CD4-positive, alpha-beta T cell (primary cell): ENCODE measurements at regions not wholly inside any gene's neighbourhood (a gene's known extent, or its start where the extent isn't known, plus 50 kb on each side); places are given as distances from the start of the nearest gene placed in this dataset.

Experiments used
- ATAC-seq: fragments of 200-7000 bp; cut with Tn5 transposase; one replicate; pipeline ENCODE4 v1.10.0; 2022; ENCODE audit warnings: mild to moderate bottlenecking; ENCODE audit not compliant: poor library complexity
- CTCF ChIA-PET: fragments of 350-600 bp; sonication (Branson Sonifier 250); formaldehyde crosslinking; loops from one replicate; lab custom pipeline; 2021; ENCODE audit warnings: antibody characterized with exemption, inconsistent platforms; lab: Charles Lee
- POLR2A ChIA-PET: fragments of 350-600 bp; sonication (Branson Sonifier 250); formaldehyde crosslinking; loops from one replicate; lab custom pipeline; 2021; ENCODE audit warnings: antibody characterized with exemption, inconsistent platforms; lab: Charles Lee
- DNase-seq, 14 experiments: peaks; one replicate each; pipeline ENCODE4 v3.0.0-alpha.2; 2013 to 2020; ENCODE audit warnings: mixed read lengths in 2 of 14
- H3K27ac ChIP-seq, 2 donors: one replicate each; pipeline versions ENCODE4 v1.5.1 to v1.7.0; 2013; ENCODE audit warnings: low read length in 2 of 2, low read depth in 1 of 2, mild to moderate bottlenecking in 1 of 2
- H3K27me3 ChIP-seq, 2 experiments: 1 replicate in 1 of 2; 2 replicates in 1 of 2; pipeline versions ENCODE4 v1.6.1 to v1.7.0; 2013; ENCODE audit warnings: low read length in 2 of 2, control low read depth in 1 of 2, mild to moderate bottlenecking in 1 of 2, moderate library complexity in 1 of 2; ENCODE audit not compliant: insufficient read depth in 2 of 2, control insufficient read depth in 1 of 2
- H3K36me3 ChIP-seq: one replicate; pipeline ENCODE4 v1.6.1; 2013; ENCODE audit warnings: low read length, control low read depth; ENCODE audit not compliant: insufficient read depth
- H3K4me1 ChIP-seq: one replicate; pipeline ENCODE4 v1.6.1; 2013; ENCODE audit warnings: low read length, control low read depth; ENCODE audit not compliant: insufficient read depth
- H3K4me3 ChIP-seq: one replicate; pipeline ENCODE4 v1.5.1; 2013; ENCODE audit warnings: mild to moderate bottlenecking, low read length, moderate library complexity
- H3K9me3 ChIP-seq, 2 experiments: 1 replicate in 1 of 2; 2 replicates in 1 of 2; pipeline versions ENCODE4 v1.6.1 to v1.7.0; 2013; ENCODE audit warnings: low read length in 2 of 2, mild to moderate bottlenecking in 2 of 2, control low read depth in 1 of 2, moderate library complexity in 1 of 2; ENCODE audit not compliant: control insufficient read depth in 1 of 2, insufficient read depth in 1 of 2
- H3K27ac Mint-ChIP-seq: one replicate; pipeline ENCODE4 v1.8.0; 2020; ENCODE audit warnings: mixed read lengths
- H3K27me3 Mint-ChIP-seq: one replicate; pipeline ENCODE4 v1.8.0; 2021; ENCODE audit warnings: mixed read lengths
- H3K36me3 Mint-ChIP-seq: one replicate; pipeline ENCODE4 v1.8.0; 2021; ENCODE audit warnings: low read depth, mixed read lengths
- H3K4me1 Mint-ChIP-seq: one replicate; pipeline ENCODE4 v1.8.0; 2021; ENCODE audit warnings: low read depth, mixed read lengths
- H3K4me3 Mint-ChIP-seq: one replicate; pipeline ENCODE4 v1.8.0; 2020; ENCODE audit warnings: mild to moderate bottlenecking, mixed read lengths
- H3K9me3 Mint-ChIP-seq: one replicate; pipeline ENCODE4 v1.8.0; 2020; ENCODE audit warnings: mixed read lengths
- intact Hi-C, 2 experiments: fragments of 100-400 bp; cut with DNase I in 1 of 2; cut with micrococcal nuclease in 1 of 2; formaldehyde crosslinking; loops; one replicate each; pipeline versions ENCODE4 v1.15.1 to v1.9.0; 2023 to 2025; cut with DNase I, micrococcal nuclease
- TF ChIP-seq, protein P1 (sequence below): fragments of 200-600 bp; IDR thresholded peaks from one replicate; pipeline ENCODE4 v1.8.0; 2022; ENCODE audit warnings: antibody characterized with exemption, mild to moderate bottlenecking

DNA sequence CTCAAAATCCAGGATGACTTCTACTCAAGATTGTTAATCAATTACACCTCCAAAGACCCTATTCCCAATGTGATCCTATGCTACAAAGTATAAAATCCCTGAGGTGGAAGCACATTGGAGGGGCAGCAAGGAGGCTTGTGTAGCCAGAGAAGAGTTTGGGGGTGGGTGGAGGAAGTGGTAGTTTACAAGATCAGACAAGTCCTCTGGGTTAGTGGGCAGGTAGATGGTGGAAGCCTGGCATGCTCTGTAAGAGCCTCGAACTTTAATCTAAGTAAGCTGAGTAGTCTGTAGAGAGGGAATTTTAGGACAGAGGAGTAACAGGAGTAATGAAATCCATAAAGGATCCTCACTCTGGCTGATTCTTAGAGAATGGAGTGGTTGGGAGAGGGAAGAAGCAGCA is 65.0 kb upstream of the KCTD3 start:
- H3K27ac ChIP-seq, result no peak overlapping the region
- no peaks in the 10 kb centered on the region for H3K9me3 ChIP-seq
- ChIA-PET POLR2A (no interaction called here), CTCF (no interaction called here)
- no peaks in the 10 kb centered on the region for H3K4me1 ChIP-seq
- H3K27ac Mint-ChIP-seq, result no peak overlapping the region
- no peaks in the 10 kb centered on the region for H3K4me1 Mint-ChIP-seq
- DNase-seq (no peak), ATAC-seq (no peak)
- peaks cover 0 to 3% of the 10 kb centered on the region in 2 experiments for H3K27me3 ChIP-seq
- H3K4me3 ChIP-seq, result no peak overlapping the region
- no peak overlapping the region for H3K4me3 Mint-ChIP-seq
- H3K36me3 ChIP-seq, result no peaks in the 10 kb centered on the region
- peaks cover 31% of the 10 kb centered on the region for H3K27me3 Mint-ChIP-seq
- peaks cover 4% of the 10 kb centered on the region for H3K9me3 Mint-ChIP-seq
- intact Hi-C loops, result no loop called here
- no peaks in the 10 kb centered on the region for H3K36me3 Mint-ChIP-seq
- TF ChIP-seq, protein P1, sequence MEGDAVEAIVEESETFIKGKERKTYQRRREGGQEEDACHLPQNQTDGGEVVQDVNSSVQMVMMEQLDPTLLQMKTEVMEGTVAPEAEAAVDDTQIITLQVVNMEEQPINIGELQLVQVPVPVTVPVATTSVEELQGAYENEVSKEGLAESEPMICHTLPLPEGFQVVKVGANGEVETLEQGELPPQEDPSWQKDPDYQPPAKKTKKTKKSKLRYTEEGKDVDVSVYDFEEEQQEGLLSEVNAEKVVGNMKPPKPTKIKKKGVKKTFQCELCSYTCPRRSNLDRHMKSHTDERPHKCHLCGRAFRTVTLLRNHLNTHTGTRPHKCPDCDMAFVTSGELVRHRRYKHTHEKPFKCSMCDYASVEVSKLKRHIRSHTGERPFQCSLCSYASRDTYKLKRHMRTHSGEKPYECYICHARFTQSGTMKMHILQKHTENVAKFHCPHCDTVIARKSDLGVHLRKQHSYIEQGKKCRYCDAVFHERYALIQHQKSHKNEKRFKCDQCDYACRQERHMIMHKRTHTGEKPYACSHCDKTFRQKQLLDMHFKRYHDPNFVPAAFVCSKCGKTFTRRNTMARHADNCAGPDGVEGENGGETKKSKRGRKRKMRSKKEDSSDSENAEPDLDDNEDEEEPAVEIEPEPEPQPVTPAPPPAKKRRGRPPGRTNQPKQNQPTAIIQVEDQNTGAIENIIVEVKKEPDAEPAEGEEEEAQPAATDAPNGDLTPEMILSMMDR, result no peak

DNA sequence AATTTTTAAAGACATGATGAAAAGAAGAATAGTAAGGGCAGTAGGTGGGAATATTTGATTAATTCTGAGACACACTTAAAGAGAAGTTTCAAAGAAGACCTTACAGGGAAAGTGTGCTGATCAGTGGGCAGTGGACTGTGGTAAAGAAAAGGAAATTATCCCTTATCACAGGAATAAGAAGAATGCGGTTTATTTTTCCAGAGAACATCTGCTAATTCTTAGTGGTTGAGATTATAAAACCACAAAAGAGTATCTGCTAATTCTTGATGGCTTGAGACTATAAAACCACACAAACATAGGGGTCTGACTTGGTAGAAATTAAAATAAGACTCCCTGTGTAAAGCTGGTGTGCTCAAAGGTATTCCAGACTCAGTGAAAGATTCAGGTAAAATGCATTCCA is 60.0 kb upstream of the KCTD3 start:
- H3K27ac Mint-ChIP-seq, result no peak overlapping the region
- H3K9me3 Mint-ChIP-seq, result peaks cover 17% of the 10 kb centered on the region
- Histone ChIP-seq H3K27ac (no peak overlapping the region), H3K9me3 (peaks cover 0 to 13% of the 10 kb centered on the region in 2 experiments), H3K4me3 (no peak overlapping the region), H3K27me3 (no peaks in the 10 kb centered on the region), H3K36me3 (no peaks in the 10 kb centered on the region), H3K4me1 (no peaks in the 10 kb centered on the region)
- ChIA-PET POLR2A (no interaction called here), CTCF (no interaction called here)
- TF ChIP-seq, protein P1, result no peak
- H3K4me3 Mint-ChIP-seq, result no peak overlapping the region
- H3K36me3 Mint-ChIP-seq, result no peaks in the 10 kb centered on the region
- peaks cover 13% of the 10 kb centered on the region for H3K27me3 Mint-ChIP-seq
- intact Hi-C loops, result no loop called here
- DNase-seq (no peak), ATAC-seq (no peak)
- H3K4me1 Mint-ChIP-seq, result no peaks in the 10 kb centered on the region

DNA sequence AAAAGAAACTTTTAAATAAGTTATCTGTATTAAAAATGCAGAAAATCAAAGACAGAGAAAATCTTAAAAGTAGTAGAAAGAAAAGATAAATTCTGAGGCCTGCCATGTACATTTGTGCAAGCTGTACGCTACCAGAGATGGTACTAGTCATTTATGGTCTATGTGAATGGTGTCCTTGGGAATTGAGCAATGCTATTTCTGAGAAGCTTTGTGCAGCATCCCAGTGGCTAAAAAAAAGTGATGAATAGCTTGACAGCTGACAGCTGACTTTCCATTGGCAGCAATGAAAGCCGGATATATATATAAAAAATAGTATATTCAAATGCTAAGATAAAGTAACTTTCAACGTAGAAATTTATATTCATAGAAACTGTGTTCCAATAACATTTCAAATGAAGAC is 58.8 kb upstream of the KCTD3 start:
- DNase-seq (no peak), ATAC-seq (no peak)
- Mint-ChIP-seq H3K27ac (no peak overlapping the region), H3K36me3 (no peaks in the 10 kb centered on the region), H3K9me3 (peaks cover 17% of the 10 kb centered on the region), H3K27me3 (peaks cover 8% of the 10 kb centered on the region), H3K4me3 (no peak overlapping the region), H3K4me1 (no peaks in the 10 kb centered on the region)
- Histone ChIP-seq H3K27ac (no peak overlapping the region), H3K4me3 (no peak overlapping the region), H3K4me1 (no peaks in the 10 kb centered on the region), H3K9me3 (peaks cover 0 to 13% of the 10 kb centered on the region in 2 experiments), H3K27me3 (no peaks in the 10 kb centered on the region), H3K36me3 (no peaks in the 10 kb centered on the region)
- TF ChIP-seq, protein P1, result no peak
- CTCF ChIA-PET, result no interaction called here
- POLR2A ChIA-PET, result no interaction called here
- intact Hi-C loops, result no loop called here
